Activated T-cell treated with anti-CD3 and anti-CD28 coated beads, Interleukin-2, amount 50 U/mL, for 4 hours (primary cell): ENCODE measurements at regions not wholly inside any gene's neighbourhood (a gene's known extent, or its start where the extent isn't known, plus 50 kb on each side); places are given as distances from the start of the nearest gene placed in this dataset.

ENCODE experiments used
- ATAC-seq, 2 donors: fragments of 200-7000 bp; cut with Tn5 transposase; one replicate each; pipeline ENCODE4 v1.10.0; 2021
- DNase-seq: peaks from one replicate; pipeline ENCODE4 v3.0.0-alpha.2; 2020
- H3K27me3 Mint-ChIP-seq: one replicate; pipeline ENCODE4 v1.8.0; 2021; ENCODE audit warnings: low read depth, mixed read lengths
- H3K36me3 Mint-ChIP-seq: one replicate; pipeline ENCODE4 v1.8.0; 2022; ENCODE audit warnings: mixed read lengths; ENCODE audit not compliant: insufficient read depth
- H3K4me1 Mint-ChIP-seq: one replicate; pipeline ENCODE4 v1.8.0; 2021; ENCODE audit warnings: low read depth, mixed read lengths
- H3K4me3 Mint-ChIP-seq: one replicate; pipeline ENCODE4 v1.8.0; 2021; ENCODE audit warnings: mild to moderate bottlenecking, moderate library complexity, mixed read lengths
- H3K9me3 Mint-ChIP-seq: one replicate; pipeline ENCODE4 v1.8.0; 2021; ENCODE audit warnings: mixed read lengths

- H3K36me3 Mint-ChIP-seq: no peaks in the 10 kb centered on the region
- no peak for DNase-seq
- H3K4me1 Mint-ChIP-seq: no peaks in the 10 kb centered on the region
- no peak overlapping the region for H3K4me3 Mint-ChIP-seq
- peaks cover 3% of the 10 kb centered on the region for H3K9me3 Mint-ChIP-seq
- ATAC-seq: no peak
- H3K27me3 Mint-ChIP-seq: no peaks in the 10 kb centered on the region
These were observed 975.2 kb downstream of the SORCS1 start for GRCh38 chr10:106189292-106189691.

GRCh38 chr10:106185951-106186350 is 978.6 kb downstream of the SORCS1 start:
- no peak for DNase-seq
- H3K4me3 Mint-ChIP-seq: no peak overlapping the region
- ATAC-seq: no peak

GRCh38 chr10:106183041-106183440 is 981.5 kb downstream of the SORCS1 start:
- Mint-ChIP-seq H3K4me1 (no peaks in the 10 kb centered on the region), H3K9me3 (no peaks in the 10 kb centered on the region), H3K27me3 (no peaks in the 10 kb centered on the region), H3K36me3 (no peaks in the 10 kb centered on the region), H3K4me3 (no peak overlapping the region)
- no peak for ATAC-seq
- no peak for DNase-seq

More at GRCh38 chr10:106185951-106186350, 978.6 kb downstream of the SORCS1 start:
- H3K9me3 Mint-ChIP-seq: no peaks in the 10 kb centered on the region
- H3K27me3 Mint-ChIP-seq: no peaks in the 10 kb centered on the region
- no peaks in the 10 kb centered on the region for H3K36me3 Mint-ChIP-seq
- no peaks in the 10 kb centered on the region for H3K4me1 Mint-ChIP-seq

GRCh38 chr10:106182542-106182941 is 982.0 kb downstream of the SORCS1 start:
- H3K27me3 Mint-ChIP-seq: no peaks in the 10 kb centered on the region
- DNase-seq: no peak
- H3K36me3 Mint-ChIP-seq: no peaks in the 10 kb centered on the region
- H3K4me3 Mint-ChIP-seq: no peak overlapping the region
- H3K9me3 Mint-ChIP-seq: no peaks in the 10 kb centered on the region
- ATAC-seq: no peak
- no peaks in the 10 kb centered on the region for H3K4me1 Mint-ChIP-seq

- Mint-ChIP-seq H3K4me3 (no peak overlapping the region), H3K4me1 (no peaks in the 10 kb centered on the region), H3K36me3 (no peaks in the 10 kb centered on the region), H3K27me3 (no peaks in the 10 kb centered on the region), H3K9me3 (no peaks in the 10 kb centered on the region)
- DNase-seq (no peak), ATAC-seq (no peak)
These were observed 983.0 kb downstream of the SORCS1 start for GRCh38 chr10:106181501-106181900.

GRCh38 chr10:106179430-106179829 is 985.1 kb downstream of the SORCS1 start:
- H3K27me3 Mint-ChIP-seq: no peaks in the 10 kb centered on the region
- H3K4me1 Mint-ChIP-seq: no peaks in the 10 kb centered on the region
- no peak overlapping the region for H3K4me3 Mint-ChIP-seq
- H3K9me3 Mint-ChIP-seq: no peaks in the 10 kb centered on the region
- H3K36me3 Mint-ChIP-seq: no peaks in the 10 kb centered on the region
- DNase-seq (no peak), ATAC-seq (no peak)

DNA sequence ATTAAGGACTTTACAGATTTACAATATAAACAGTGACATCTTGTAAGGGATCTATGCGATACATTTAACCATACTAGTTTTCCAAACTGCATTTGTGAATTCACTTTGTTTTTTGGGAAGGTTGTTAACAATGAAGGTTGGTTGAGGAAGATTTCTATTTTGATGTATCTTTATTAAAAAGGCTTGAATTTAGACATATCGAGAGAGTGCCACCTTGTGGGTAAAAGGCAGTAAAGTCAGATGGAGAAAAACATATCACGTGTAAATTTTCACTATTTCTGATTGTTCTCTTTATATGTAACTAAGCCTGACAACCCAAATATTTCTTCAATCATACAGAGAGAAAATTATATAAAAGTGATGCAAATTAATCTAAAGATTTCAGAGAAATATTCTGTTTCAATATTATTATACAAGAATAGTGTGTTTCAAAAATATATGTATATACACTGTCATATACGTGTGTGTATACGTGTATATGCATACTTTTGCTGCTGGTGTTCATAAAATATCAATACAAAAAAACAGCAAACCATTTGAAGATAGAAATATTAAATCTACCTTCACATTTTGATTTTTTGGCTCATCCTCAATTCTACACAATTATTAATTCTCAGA is 988.6 kb downstream of the SORCS1 start:
- Mint-ChIP-seq H3K27me3 (no peaks in the 10 kb centered on the region), H3K9me3 (no peaks in the 10 kb centered on the region), H3K4me3 (no peak overlapping the region), H3K4me1 (no peaks in the 10 kb centered on the region), H3K36me3 (no peaks in the 10 kb centered on the region)
- DNase-seq: no peak
- ATAC-seq: no peak

DNA sequence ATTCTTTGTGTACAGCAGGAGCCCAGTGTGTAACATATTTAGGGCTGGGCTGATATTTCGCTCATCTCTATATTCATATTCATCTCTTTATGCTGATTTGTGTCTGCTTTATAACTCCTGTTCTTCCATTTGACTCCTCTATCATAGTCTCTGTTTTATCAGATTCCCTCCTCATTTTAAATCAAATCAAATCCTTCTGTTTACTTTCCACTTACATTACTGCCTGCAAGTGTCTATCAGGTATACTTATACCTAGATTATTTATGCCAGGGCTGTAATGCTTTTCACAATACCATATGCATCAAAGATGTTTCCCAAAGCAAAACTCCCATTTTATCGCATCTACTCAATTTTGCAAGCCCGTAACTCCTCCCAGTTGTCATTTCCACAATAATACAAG is 990.7 kb downstream of the SORCS1 start:
- H3K27me3 Mint-ChIP-seq: no peaks in the 10 kb centered on the region
- no peak overlapping the region for H3K4me3 Mint-ChIP-seq
- no peaks in the 10 kb centered on the region for H3K36me3 Mint-ChIP-seq
- no peak for DNase-seq
- ATAC-seq: no peak
- no peaks in the 10 kb centered on the region for H3K4me1 Mint-ChIP-seq
- no peaks in the 10 kb centered on the region for H3K9me3 Mint-ChIP-seq

DNA sequence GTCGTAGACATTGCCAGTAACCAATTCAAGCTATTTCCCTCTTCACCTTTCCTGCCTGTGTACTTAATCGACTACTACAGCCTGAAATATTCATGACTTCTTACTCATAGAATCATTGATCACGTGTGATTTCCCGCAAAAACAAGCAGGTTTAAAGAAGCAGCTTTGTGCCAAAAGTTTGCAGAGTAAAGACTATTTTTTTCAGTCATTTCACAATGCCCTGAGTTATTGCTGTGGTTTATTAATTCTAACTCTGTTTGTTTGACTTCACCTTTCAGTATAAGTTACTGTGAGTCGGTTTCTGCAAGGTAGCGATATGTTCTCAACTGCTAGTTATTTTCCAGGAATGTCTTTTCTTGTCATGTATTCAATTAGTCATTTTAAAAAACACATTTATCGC is 995.3 kb downstream of the SORCS1 start:
- no peaks in the 10 kb centered on the region for H3K4me1 Mint-ChIP-seq
- H3K4me3 Mint-ChIP-seq: no peak overlapping the region
- H3K9me3 Mint-ChIP-seq: no peaks in the 10 kb centered on the region
- DNase-seq (no peak), ATAC-seq (no peak)
- H3K27me3 Mint-ChIP-seq: no peaks in the 10 kb centered on the region
- H3K36me3 Mint-ChIP-seq: no peaks in the 10 kb centered on the region

GRCh38 chr10:106167946-106168345 is 996.6 kb downstream of the SORCS1 start:
- Mint-ChIP-seq H3K4me1 (no peaks in the 10 kb centered on the region), H3K4me3 (no peak overlapping the region), H3K36me3 (no peaks in the 10 kb centered on the region), H3K27me3 (no peaks in the 10 kb centered on the region), H3K9me3 (peaks cover 6% of the 10 kb centered on the region)
- ATAC-seq (no peak), DNase-seq (no peak)

DNA sequence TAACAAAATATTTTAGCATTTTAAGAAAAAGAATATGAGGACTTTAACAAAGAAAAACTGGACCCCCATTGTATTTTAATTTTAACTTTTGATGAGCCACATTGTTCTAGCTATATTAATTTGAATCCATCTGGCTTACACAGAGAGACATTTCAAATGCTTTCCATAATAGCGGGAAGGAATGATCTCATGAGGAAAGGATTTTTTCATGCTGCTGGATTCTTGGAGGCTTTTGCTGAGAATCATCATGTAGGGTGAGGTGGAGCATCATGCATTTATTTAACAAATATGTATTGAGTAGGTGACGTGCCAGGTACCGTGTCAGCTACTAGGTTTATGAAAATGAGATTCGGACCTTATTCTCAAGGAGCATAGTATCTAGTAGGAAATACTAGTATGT is 1006.3 kb downstream of the SORCS1 start:
- Mint-ChIP-seq H3K9me3 (peaks cover 12% of the 10 kb centered on the region), H3K27me3 (no peaks in the 10 kb centered on the region), H3K4me1 (no peaks in the 10 kb centered on the region), H3K36me3 (no peaks in the 10 kb centered on the region), H3K4me3 (no peak overlapping the region)
- no peak for DNase-seq
- ATAC-seq: no peak

- Mint-ChIP-seq H3K27me3 (no peaks in the 10 kb centered on the region), H3K4me3 (no peak overlapping the region), H3K9me3 (peaks cover 5% of the 10 kb centered on the region), H3K36me3 (no peaks in the 10 kb centered on the region), H3K4me1 (no peaks in the 10 kb centered on the region)
- no peak for ATAC-seq
- no peak for DNase-seq
These were observed 1017.5 kb downstream of the SORCS1 start for GRCh38 chr10:106147021-106147420.

DNA sequence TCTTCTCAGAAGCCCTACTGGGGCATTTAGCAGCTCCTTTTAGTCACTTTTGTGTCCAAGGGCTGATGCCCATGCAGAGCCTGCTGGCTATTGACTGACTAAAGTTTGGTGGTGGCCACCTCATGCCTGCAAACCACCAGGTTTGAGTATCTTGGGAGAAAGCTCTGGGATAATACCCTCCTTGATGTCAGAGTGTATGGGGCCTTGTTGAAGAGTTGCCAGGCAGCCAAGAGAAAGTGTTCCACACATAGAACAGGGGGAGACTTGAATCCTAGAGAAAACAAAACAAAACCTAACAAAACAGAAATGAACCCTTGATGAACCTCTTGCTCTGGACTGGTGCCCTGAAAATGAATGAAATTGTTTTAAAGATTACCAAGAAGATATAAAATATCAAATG is 1024.6 kb downstream of the SORCS1 start:
- Mint-ChIP-seq H3K4me1 (no peaks in the 10 kb centered on the region), H3K4me3 (no peak overlapping the region), H3K27me3 (no peaks in the 10 kb centered on the region), H3K36me3 (no peaks in the 10 kb centered on the region), H3K9me3 (peaks cover 5% of the 10 kb centered on the region)
- DNase-seq: no peak
- ATAC-seq: no peak

DNA sequence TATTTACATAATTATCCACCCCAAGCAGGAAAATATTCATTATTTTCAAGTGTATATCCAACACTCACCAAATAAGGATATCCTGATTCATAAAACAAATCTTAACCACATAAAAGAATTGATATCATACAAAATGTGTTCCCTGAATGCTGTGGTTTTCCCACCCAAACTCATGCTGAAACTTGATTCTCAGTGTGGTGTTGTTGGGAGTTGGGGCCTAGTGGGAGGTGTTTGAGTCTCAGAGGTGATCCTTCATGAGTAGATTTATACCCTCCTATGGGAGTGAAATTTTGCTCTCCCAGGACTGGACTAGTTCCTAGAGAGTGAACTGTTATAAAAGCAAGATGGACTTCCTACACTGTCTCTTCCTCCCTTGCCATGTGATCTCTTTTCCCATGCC is 1028.3 kb downstream of the SORCS1 start:
- H3K9me3 Mint-ChIP-seq: no peaks in the 10 kb centered on the region
- no peaks in the 10 kb centered on the region for H3K4me1 Mint-ChIP-seq
- DNase-seq (no peak), ATAC-seq (no peak)
- no peaks in the 10 kb centered on the region for H3K36me3 Mint-ChIP-seq
- no peak overlapping the region for H3K4me3 Mint-ChIP-seq
- no peaks in the 10 kb centered on the region for H3K27me3 Mint-ChIP-seq

DNA sequence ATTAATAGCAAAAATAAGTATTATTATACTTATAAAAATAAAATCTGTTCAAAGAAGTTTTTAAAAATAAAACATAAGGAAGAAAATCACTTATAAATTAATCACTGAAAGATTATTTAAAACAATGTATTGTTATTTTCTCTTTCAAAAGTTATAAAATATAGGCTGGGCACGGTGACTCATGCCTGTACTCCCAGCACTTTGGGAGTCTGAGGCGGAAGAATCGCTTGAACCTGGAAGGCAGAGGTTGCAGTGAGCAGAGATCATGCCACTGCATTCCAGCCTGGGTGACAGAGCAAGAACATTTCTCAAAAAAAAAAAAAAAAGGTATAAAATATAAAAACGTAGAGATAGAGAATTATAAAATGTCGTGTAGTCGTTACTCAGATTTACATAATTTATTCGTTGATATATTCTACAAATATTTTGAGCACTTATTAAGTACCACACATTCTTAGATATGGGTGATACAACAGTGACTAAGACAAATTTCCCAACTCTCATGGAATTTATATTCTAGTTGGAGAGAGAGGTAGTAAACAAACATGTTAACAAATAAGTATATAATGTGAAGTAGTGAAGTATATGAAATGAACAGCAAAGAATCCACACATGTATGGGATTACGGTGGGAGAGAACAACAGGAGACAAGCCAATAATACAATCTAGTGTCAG is 1030.0 kb downstream of the SORCS1 start:
- no peaks in the 10 kb centered on the region for H3K36me3 Mint-ChIP-seq
- DNase-seq: no peak
- H3K9me3 Mint-ChIP-seq: no peaks in the 10 kb centered on the region
- no peaks in the 10 kb centered on the region for H3K4me1 Mint-ChIP-seq
- no peak for ATAC-seq
- no peak overlapping the region for H3K4me3 Mint-ChIP-seq
- no peaks in the 10 kb centered on the region for H3K27me3 Mint-ChIP-seq
